ENCODE measurements at regions not wholly inside any gene's neighbourhood (a gene's known extent, or its start where the extent isn't known, plus 50 kb on each side); places are given as distances from the start of the nearest gene placed in this dataset.

- FAIRE-seq, result no peak
- Histone ChIP-seq H3K27me3 (ENCODE audit: control insufficient read depth, insufficient read depth, low read length) (no peaks in the 10 kb centered on the region), H3K36me3 (ENCODE audit: control insufficient read depth, insufficient read depth, low read length) (no peaks in the 10 kb centered on the region), H3K4me3 (ENCODE audit: low read depth, low read length) (no peak overlapping the region)
- DNase-seq (ENCODE audit: low read depth), result no peak
- no peak for TF ChIP-seq CTCF (IDR thresholded peaks at IDR 0.05; ENCODE audit: insufficient read depth, low read length, severe bottlenecking)
Observed at GRCh38 chr5:153880106-153880505, 158.6 kb downstream of the FAM114A2 start.

- no peak for FAIRE-seq
- Histone ChIP-seq H3K4me3 (ENCODE audit: low read depth, low read length) (no peak overlapping the region), H3K36me3 (ENCODE audit: control insufficient read depth, insufficient read depth, low read length) (no peaks in the 10 kb centered on the region), H3K27me3 (ENCODE audit: control insufficient read depth, insufficient read depth, low read length) (no peaks in the 10 kb centered on the region)
- no peak for TF ChIP-seq CTCF (IDR thresholded peaks at IDR 0.05; ENCODE audit: insufficient read depth, low read length, severe bottlenecking)
- DNase-seq (ENCODE audit: low read depth), result no peak
Observed at GRCh38 chr5:153879596-153879995, 159.1 kb downstream of the FAM114A2 start.

- H3K4me3 ChIP-seq (ENCODE audit: low read depth, low read length), result no peak overlapping the region
- no peak for TF ChIP-seq CTCF (IDR thresholded peaks at IDR 0.05; ENCODE audit: insufficient read depth, low read length, severe bottlenecking)
- FAIRE-seq, result no peak
Observed at GRCh38 chr5:153866176-153866575, 172.5 kb downstream of the FAM114A2 start.

GRCh38 chr5:153865016-153865415, 173.7 kb downstream of the FAM114A2 start:
- no peak for TF ChIP-seq CTCF (IDR thresholded peaks at IDR 0.05; ENCODE audit: insufficient read depth, low read length, severe bottlenecking)
- FAIRE-seq (no peak), DNase-seq (ENCODE audit: low read depth) (no peak)
- Histone ChIP-seq H3K27me3 (ENCODE audit: control insufficient read depth, insufficient read depth, low read length) (no peaks in the 10 kb centered on the region), H3K4me3 (ENCODE audit: low read depth, low read length) (no peak overlapping the region), H3K36me3 (ENCODE audit: control insufficient read depth, insufficient read depth, low read length) (no peaks in the 10 kb centered on the region)

More at GRCh38 chr5:153866176-153866575, 172.5 kb downstream of the FAM114A2 start:
- Histone ChIP-seq H3K27me3 (ENCODE audit: control insufficient read depth, insufficient read depth, low read length) (no peaks in the 10 kb centered on the region), H3K36me3 (ENCODE audit: control insufficient read depth, insufficient read depth, low read length) (no peaks in the 10 kb centered on the region)
- DNase-seq (ENCODE audit: low read depth), result no peak

- Histone ChIP-seq H3K4me3 (ENCODE audit: low read depth, low read length) (no peak overlapping the region), H3K36me3 (ENCODE audit: control insufficient read depth, insufficient read depth, low read length) (no peaks in the 10 kb centered on the region), H3K27me3 (ENCODE audit: control insufficient read depth, insufficient read depth, low read length) (no peaks in the 10 kb centered on the region)
- no peak for TF ChIP-seq CTCF (IDR thresholded peaks at IDR 0.05; ENCODE audit: insufficient read depth, low read length, severe bottlenecking)
- FAIRE-seq (no peak), DNase-seq (ENCODE audit: low read depth) (no peak)
Observed at GRCh38 chr5:153863951-153864350, 174.8 kb downstream of the FAM114A2 start.

All from bronchial epithelial cell (primary cell).